GM18517 (cell line): ENCODE measurements at regions not wholly inside any gene's neighbourhood (a gene's known extent, or its start where the extent isn't known, plus 50 kb on each side); places are given as distances from the start of the nearest gene placed in this dataset.
"Not testable (repeated sequence)": the region's sequence is repeated elsewhere in the genome, so short reads cannot be mapped to it uniquely, and the experiment has no call there.

Source experiments
- ATAC-seq: cut with Tn5 transposase; IDR thresholded peaks from one replicate; pipeline ENCODE4 v1.9.1; 2021; ENCODE audit warnings: mild to moderate bottlenecking, moderate library complexity; ENCODE audit not compliant: unreplicated experiment

DNA sequence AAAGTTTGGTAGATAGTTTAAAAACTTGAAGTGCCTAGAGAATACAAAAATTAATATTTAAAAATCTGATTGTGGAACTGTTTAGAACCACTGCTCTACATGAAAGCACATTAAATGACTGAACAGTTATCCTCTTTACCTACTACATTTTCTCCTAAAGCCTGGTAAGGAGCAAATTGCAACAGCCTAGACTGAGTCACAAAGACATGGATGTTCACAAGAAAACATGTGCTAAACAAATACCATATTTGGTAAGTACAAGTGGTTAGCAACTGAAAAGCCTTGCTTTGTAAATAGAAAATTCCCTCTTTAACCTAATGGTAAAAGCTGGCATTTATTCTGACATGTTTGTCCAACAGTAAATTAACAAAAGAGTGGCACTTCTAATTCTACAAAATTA is 203.1 kb downstream of the FBXO8 start:
- ATAC-seq = no peak

DNA sequence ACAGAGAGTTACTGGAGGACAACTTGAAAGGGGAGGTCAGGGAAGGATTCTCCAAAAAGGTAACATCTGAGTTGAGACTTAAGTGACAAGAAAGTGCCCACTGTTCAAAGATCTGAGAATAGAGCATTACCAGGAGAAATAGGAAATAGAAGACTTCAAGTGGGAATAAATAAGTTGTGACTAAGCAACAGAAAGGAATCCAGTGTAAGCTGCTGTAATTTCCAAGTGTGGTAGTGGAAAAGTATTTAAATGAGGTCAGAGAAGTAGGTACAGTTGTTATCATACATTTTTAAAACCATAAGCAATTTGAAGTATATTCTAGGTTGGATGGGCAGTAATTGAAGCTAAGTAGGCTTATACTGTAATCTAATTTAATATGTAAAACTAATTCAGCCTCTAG is 211.9 kb downstream of the FBXO8 start:
- ATAC-seq = no peak

DNA sequence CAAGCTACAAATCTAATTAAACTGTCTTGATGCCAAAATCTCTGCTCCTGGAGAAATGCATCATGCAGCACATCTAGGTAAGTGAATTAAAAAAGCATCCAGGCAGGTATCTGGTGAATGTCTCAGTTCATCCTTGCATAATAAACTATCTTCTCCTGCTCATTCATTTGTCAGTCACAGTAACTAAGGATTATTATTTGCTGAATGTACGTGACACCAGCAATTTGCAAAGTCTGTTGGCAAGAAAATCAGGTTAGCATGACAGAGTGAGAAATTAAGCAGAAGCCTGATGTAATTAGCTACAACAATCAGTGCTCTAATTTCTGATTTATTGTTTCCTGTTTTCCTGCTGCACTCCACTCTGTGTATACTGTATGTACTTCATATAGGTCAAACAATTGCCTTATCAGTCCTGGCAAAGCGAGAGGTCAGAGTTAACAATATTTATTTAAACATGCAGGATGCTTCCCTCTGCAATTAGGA is 213.6 kb downstream of the FBXO8 start:
- ATAC-seq = no peak

- ATAC-seq = no peak
Observed at GRCh38 chr4:174066611-174067205, 216.8 kb downstream of the FBXO8 start.

- ATAC-seq = no peak
Observed at GRCh38 chr4:174062831-174063230, 220.6 kb downstream of the FBXO8 start.

DNA sequence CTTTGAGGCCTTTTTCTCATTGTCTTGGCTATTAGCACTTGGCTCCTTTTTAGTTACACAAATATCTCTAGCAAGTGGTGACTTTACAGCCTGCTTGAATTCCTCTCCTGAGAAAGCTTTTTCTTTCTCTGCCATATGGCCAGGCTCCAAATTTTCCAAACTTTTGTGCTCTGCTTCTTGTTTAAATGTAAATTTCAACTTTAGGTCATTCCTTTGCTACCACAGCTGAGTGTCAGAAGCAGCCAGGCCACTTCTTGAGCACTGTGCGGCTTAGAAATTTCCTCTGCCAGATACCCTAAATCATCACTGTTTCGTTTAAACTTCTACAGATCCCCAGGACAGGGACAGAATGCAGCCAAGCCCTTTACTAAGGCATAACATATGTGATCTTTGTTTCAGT is 222.4 kb downstream of the FBXO8 start:
- no peak for ATAC-seq

GRCh38 chr4:174058846-174059245 is 224.6 kb downstream of the FBXO8 start:
- no peak for ATAC-seq

- ATAC-seq = no peak
Observed at GRCh38 chr4:174056959-174057358, 226.5 kb downstream of the FBXO8 start.

- ATAC-seq = no peak
Observed at GRCh38 chr4:174055344-174055743, 228.1 kb downstream of the FBXO8 start.

DNA sequence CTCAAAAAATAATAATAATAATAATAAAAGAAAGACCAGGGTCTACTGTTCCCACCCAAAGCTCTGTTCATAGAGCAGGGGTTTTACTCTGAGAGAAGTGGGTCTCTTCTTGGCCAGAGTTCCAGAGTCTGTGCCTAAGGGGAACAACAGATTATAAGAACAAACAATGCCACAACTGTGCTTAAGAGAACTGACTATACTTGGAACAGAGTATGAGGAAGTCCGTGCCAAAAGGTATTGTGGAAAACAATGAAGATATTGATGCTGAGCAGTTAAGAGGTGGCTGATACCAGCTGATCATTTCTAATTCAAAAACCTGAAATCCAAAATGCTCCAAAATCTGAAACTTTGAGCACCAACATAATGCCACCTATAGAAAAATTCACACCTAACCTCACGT is 229.6 kb downstream of the FBXO8 start:
- no peak for ATAC-seq

- ATAC-seq = no peak
Observed at GRCh38 chr4:174047363-174047762, 236.1 kb downstream of the FBXO8 start.

- ATAC-seq = not testable (repeated sequence)
Observed at GRCh38 chr4:174045829-174046228, 237.6 kb downstream of the FBXO8 start.

DNA sequence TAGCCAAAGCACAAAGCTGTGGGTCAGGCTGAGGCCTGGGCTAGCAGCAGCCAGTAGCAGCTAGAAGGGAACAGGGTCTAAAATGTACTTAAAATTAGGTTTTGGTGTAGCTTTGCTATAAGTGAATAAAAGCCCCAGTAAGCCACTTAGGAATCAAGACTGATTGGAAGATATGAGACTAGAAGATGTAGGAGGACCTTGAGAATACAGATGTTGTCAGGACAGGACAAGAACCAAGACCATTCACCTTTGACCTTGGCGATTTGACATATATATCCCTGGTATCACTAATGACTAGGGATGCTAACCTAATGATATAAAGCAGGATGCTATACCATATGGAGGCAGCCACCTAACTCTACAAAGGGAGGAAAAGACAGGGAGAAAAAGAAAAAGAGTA is 238.1 kb downstream of the FBXO8 start:
- no peak for ATAC-seq

DNA sequence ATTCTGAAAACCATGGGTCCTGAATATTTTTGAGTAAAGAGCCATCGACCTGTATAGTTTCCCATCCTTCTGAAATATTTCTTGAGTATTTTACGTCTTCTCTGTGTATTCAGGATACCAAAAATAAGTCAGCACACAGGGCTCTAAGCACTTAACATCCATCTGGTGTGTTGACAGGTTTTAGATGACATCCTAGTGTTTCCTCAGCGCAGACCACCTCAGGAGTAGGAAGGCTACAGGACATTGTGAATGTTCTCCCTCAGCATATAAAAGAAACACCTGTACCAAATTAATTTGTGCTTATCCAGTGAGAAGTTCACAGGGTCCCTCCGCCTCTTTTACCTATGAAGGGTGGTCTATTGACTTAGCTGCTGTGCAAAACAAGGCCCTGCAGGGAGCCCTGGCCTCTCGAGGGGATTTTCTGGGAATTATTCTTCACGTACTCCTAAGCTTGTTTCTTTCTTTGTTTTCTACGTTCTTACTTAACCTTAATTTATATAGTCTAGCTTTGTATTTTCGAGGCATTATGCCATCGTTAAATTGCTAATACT is 241.8 kb downstream of the FBXO8 start:
- ATAC-seq = no peak

DNA sequence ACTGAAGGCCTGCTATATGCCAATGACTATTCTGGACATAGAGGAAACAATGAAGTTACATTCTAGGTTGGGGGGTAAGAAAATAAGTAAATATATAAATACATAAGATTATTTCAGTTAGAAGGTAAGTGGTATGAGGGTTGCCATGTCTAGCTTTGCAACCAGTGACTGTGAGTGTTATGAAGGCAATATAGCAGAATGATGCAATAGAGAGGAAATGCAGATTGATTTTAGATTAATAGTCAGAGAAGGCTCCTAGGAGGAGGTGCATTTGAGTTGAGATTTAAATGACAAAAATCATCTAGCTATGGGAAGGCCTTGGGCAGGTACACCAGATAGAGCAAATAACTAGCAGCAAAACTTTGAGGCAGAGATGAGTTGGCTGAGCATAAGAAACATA is 243.2 kb downstream of the FBXO8 start:
- no peak for ATAC-seq

DNA sequence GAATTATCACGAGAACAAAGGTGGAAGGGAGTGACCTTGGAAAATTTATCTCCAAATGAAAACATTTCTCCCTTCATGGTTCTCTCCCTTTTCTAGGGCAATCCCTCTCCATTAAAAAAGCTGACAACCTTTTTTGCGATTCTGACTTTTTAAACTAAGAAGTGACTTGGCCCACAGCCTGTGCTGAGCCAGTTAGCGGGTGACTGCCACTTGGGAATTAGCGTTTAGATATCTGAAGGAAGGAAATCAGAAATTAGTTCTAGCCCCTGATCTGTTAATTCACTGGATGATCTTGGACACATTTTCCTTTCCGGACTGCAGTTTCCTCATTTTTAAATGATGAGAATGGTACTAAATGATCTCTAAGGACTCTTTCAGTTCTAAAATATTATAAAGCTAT is 245.0 kb downstream of the FBXO8 start:
- ATAC-seq = no peak

DNA sequence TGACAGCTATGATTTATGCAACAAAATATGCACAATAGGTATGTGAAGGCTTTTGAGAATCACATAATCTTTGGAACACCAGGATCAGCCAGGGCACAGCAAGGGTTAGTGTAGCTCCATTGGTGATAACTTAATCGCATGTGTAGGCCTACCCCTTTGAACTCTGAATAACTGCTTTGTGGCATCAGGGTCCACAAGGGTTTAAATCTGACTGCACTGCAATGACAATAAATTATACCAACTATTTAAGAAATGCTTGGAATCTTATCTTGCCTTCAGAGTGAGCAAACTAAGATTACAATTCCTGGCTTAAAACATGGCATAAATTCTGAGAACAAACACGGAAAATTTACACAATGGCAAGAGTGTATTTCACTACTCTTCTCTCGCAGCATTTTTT is 245.8 kb downstream of the FBXO8 start:
- no peak for ATAC-seq

GRCh38 chr4:174037049-174037448 is 246.4 kb downstream of the FBXO8 start:
- ATAC-seq = no peak

DNA sequence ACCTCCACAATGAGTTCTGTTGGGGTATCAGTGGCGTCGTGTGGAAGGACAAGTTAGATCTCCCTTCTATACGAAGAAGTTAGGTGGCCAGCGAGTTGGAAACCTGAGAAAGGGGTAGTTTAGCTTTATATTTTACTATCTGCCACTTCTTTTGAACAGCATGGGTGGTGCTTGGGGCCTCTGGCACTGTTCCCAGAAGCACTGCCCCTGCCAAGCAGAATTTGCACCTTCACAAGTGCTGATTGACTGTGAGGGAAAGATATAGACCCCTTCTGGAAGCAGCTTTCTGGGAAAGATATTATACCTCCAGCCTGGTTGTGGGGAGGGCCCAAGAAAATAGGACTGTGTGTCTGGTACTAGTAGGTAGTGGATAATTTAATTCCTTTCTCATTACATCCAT is 246.9 kb downstream of the FBXO8 start:
- ATAC-seq = no peak

- no peak for ATAC-seq
Observed at GRCh38 chr4:174036111-174036510, 247.4 kb downstream of the FBXO8 start.

- no peak for ATAC-seq
Observed at GRCh38 chr4:174023641-174024040, 259.8 kb downstream of the FBXO8 start.

DNA sequence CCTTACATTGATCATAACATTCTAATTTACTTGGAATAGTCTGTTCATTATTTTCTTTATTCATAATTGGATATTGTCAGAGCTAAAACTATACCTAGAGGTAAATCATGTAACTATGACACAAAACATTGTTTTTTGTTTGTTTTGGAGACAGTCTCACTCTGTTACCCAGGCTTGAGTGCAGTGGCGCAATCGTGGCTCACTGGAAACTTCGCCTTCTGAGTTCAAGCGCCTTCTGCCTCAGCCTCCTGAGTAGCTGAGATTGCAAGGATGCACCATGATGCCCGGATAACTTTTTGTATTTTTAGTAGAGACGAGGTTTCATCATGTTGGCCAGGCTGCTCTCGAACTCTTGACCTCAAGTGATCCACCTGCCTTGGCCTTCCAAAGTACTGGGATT is 265.2 kb downstream of the FBXO8 start:
- no peak for ATAC-seq

- no peak for ATAC-seq
Observed at GRCh38 chr4:174016251-174016650, 267.2 kb downstream of the FBXO8 start.
